ENCODE measurements at regions not wholly inside any gene's neighbourhood (a gene's known extent, or its start where the extent isn't known, plus 50 kb on each side); places are given as distances from the start of the nearest gene placed in this dataset.

DNA sequence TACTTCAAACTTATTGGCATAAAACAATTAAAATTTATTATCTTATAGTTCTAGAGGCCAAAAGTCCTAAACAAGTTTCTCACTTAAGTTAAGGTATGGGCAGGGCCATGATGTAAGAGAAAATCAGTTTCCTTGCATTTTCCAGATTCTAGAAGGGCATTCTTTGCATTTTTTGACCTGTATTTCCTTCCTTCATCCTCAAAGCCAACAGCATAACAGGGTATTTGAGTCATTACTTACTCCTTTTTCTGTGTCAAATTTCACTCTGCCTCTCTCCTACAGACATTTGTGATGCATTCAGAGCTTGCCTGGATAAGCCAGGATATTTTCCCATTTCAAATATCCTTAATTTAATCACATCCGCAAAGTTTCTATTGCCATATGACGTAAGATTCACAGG, 1499.0 kb downstream of the EFNA5 start:
- TF ChIP-seq GATA2 (IDR thresholded peaks at IDR 0.05; ENCODE audit: low read depth, low read length) (no peak), GATA3 (IDR thresholded peaks at IDR 0.05; ENCODE audit: low read depth, low read length) (no peak)
